ENCODE measurements at regions not wholly inside any gene's neighbourhood (a gene's known extent, or its start where the extent isn't known, plus 50 kb on each side); places are given as distances from the start of the nearest gene placed in this dataset.

DNA sequence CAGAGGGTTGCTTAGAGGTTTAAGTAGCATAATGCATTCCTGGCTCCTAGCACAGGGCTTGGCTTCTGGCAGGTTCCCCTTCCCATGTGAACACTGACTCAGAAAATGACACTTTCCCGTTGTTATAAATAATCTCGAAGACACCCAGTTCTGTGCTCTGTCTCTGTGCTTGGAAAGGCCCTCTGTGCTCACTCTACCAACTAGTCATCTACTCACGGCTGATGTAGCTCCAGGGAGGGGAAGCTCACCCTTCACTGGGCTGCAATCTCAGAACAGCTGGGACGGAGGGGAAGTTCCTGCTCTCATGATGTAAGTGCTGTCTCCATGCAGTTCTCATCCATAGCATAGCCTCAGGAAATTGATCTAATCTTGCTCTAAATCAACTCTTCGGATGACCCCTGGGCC is 230.5 kb upstream of the ASIC2 start:
- TF ChIP-seq POLR2A (IDR thresholded peaks at IDR 0.05) (no peak), CTCF (IDR thresholded peaks at IDR 0.05) (no peak)
